Activated naive CD4-positive, alpha-beta T cell treated with anti-CD3 and anti-CD28 coated beads for 36 hours (primary cell): ENCODE measurements at regions not wholly inside any gene's neighbourhood (a gene's known extent, or its start where the extent isn't known, plus 50 kb on each side); places are given as distances from the start of the nearest gene placed in this dataset.

Experiments used
- CTCF ChIA-PET: fragments of 350-600 bp; sonication (Branson Sonifier 250); formaldehyde crosslinking; loops from one replicate; lab custom pipeline; 2021; ENCODE audit warnings: antibody characterized with exemption; lab: Charles Lee
- DNase-seq: peaks from one replicate; pipeline ENCODE4 v3.0.0-alpha.2; 2020
- H3K27ac Mint-ChIP-seq: one replicate; pipeline ENCODE4 v1.8.0; 2021; ENCODE audit warnings: mild to moderate bottlenecking, mixed read lengths
- H3K27me3 Mint-ChIP-seq: one replicate; pipeline ENCODE4 v1.8.0; 2021; ENCODE audit warnings: low read depth, mixed read lengths
- H3K36me3 Mint-ChIP-seq: one replicate; pipeline ENCODE4 v1.8.0; 2021; ENCODE audit warnings: low read depth, mixed read lengths
- H3K4me1 Mint-ChIP-seq: one replicate; pipeline ENCODE4 v1.8.0; 2021; ENCODE audit warnings: low read depth, mixed read lengths
- H3K4me3 Mint-ChIP-seq: one replicate; pipeline ENCODE4 v1.8.0; 2021; ENCODE audit warnings: mild to moderate bottlenecking, moderate library complexity, mixed read lengths
- H3K9me3 Mint-ChIP-seq: one replicate; pipeline ENCODE4 v1.8.0; 2021; ENCODE audit warnings: mixed read lengths
- intact Hi-C: fragments of 100-400 bp; cut with micrococcal nuclease; formaldehyde crosslinking; loops from one replicate; pipeline ENCODE4 v1.15.1; 2023

GRCh38 chr15:81948751-81949150 is 97.1 kb downstream of the MEX3B start:
- intact Hi-C loops, result no loop called here

GRCh38 chr15:81948222-81948621 is 97.6 kb downstream of the MEX3B start:
- Mint-ChIP-seq H3K27ac (no peak overlapping the region), H3K4me3 (no peak overlapping the region), H3K4me1 (no peaks in the 10 kb centered on the region), H3K27me3 (peaks cover 2% of the 10 kb centered on the region), H3K9me3 (no peaks in the 10 kb centered on the region), H3K36me3 (no peaks in the 10 kb centered on the region)
- CTCF ChIA-PET, result interaction anchor here (1.2 kb wide), 1 partner anchor 10 kb away, joined by 4 read pairs; no protein-coding TSS in a partner anchor
- DNase-seq, result no peak
- intact Hi-C loops, result no loop called here

More at GRCh38 chr15:81948751-81949150, 97.1 kb downstream of the MEX3B start:
- CTCF ChIA-PET, result interaction anchor here (1.2 kb wide), 1 partner anchor 10 kb away, joined by 4 read pairs; no protein-coding TSS in a partner anchor
- no peaks in the 10 kb centered on the region for H3K36me3 Mint-ChIP-seq
- DNase-seq, result peak; percentile 8
- no peaks in the 10 kb centered on the region for H3K9me3 Mint-ChIP-seq
- H3K4me3 Mint-ChIP-seq, result no peak overlapping the region
- H3K4me1 Mint-ChIP-seq, result no peaks in the 10 kb centered on the region
- peaks cover 2% of the 10 kb centered on the region for H3K27me3 Mint-ChIP-seq
- no peak overlapping the region for H3K27ac Mint-ChIP-seq

- H3K27me3 Mint-ChIP-seq, result peaks cover 2% of the 10 kb centered on the region
- CTCF ChIA-PET, result interaction anchor here (0.9 to 1.2 kb wide), 2 partner anchors 9 to 186 kb away, joined by 4 read pairs; no protein-coding TSS in a partner anchor
- no peaks in the 10 kb centered on the region for H3K9me3 Mint-ChIP-seq
- intact Hi-C loops, result no loop called here
- no peak for DNase-seq
- no peak overlapping the region for H3K4me3 Mint-ChIP-seq
- H3K27ac Mint-ChIP-seq, result no peak overlapping the region
- H3K36me3 Mint-ChIP-seq, result no peaks in the 10 kb centered on the region
- no peaks in the 10 kb centered on the region for H3K4me1 Mint-ChIP-seq
Measured at GRCh38 chr15:81947548-81947947, 98.3 kb downstream of the MEX3B start.

GRCh38 chr15:81945014-81945615 is 100.7 kb downstream of the MEX3B start:
- CTCF ChIA-PET, result no interaction called here
- intact Hi-C loops, result no loop called here

GRCh38 chr15:81942655-81943195 is 103.1 kb downstream of the MEX3B start:
- DNase-seq, result no peak
- Mint-ChIP-seq H3K4me1 (no peaks in the 10 kb centered on the region), H3K36me3 (no peaks in the 10 kb centered on the region), H3K27ac (no peak overlapping the region), H3K27me3 (no peaks in the 10 kb centered on the region), H3K4me3 (no peak overlapping the region), H3K9me3 (peaks cover 6% of the 10 kb centered on the region)
- CTCF ChIA-PET, result no interaction called here
- intact Hi-C loops, result no loop called here

More at GRCh38 chr15:81945014-81945615, 100.7 kb downstream of the MEX3B start:
- Mint-ChIP-seq H3K4me3 (no peak overlapping the region), H3K27me3 (no peaks in the 10 kb centered on the region), H3K27ac (no peak overlapping the region), H3K4me1 (no peaks in the 10 kb centered on the region), H3K9me3 (peaks cover 2% of the 10 kb centered on the region), H3K36me3 (no peaks in the 10 kb centered on the region)
- DNase-seq, result no peak

GRCh38 chr15:81942157-81942556 is 103.7 kb downstream of the MEX3B start:
- DNase-seq, result no peak
- intact Hi-C loops, result no loop called here
- no peak overlapping the region for H3K27ac Mint-ChIP-seq
- H3K27me3 Mint-ChIP-seq, result peaks cover 6% of the 10 kb centered on the region
- H3K9me3 Mint-ChIP-seq, result peaks cover 6% of the 10 kb centered on the region
- CTCF ChIA-PET, result no interaction called here
- H3K4me3 Mint-ChIP-seq, result no peak overlapping the region
- H3K36me3 Mint-ChIP-seq, result no peaks in the 10 kb centered on the region
- H3K4me1 Mint-ChIP-seq, result no peaks in the 10 kb centered on the region

- peaks cover 6% of the 10 kb centered on the region for H3K27me3 Mint-ChIP-seq
- intact Hi-C loops, result no loop called here
- peaks cover 6% of the 10 kb centered on the region for H3K9me3 Mint-ChIP-seq
- CTCF ChIA-PET, result interaction anchor here (1.4 to 3.1 kb wide), 2 partner anchors 420 to 531 kb away, joined by 4 to 10 read pairs; no protein-coding TSS in a partner anchor
- DNase-seq, result no peak
- H3K4me3 Mint-ChIP-seq, result no peak overlapping the region
- H3K4me1 Mint-ChIP-seq, result no peaks in the 10 kb centered on the region
- no peaks in the 10 kb centered on the region for H3K36me3 Mint-ChIP-seq
- H3K27ac Mint-ChIP-seq, result no peak overlapping the region
Measured at GRCh38 chr15:81941479-81941878, 104.3 kb downstream of the MEX3B start.

- CTCF ChIA-PET, result interaction anchor here (0.7 to 3.1 kb wide), 4 partner anchors 164 to 530 kb away, joined by 4 to 10 read pairs (median 4); no protein-coding TSS in a partner anchor
- intact Hi-C loops, result no loop called here
- peaks cover 6% of the 10 kb centered on the region for H3K9me3 Mint-ChIP-seq
- H3K4me1 Mint-ChIP-seq, result no peaks in the 10 kb centered on the region
- H3K4me3 Mint-ChIP-seq, result no peak overlapping the region
- DNase-seq, result no peak
- peaks cover 6% of the 10 kb centered on the region for H3K27me3 Mint-ChIP-seq
- H3K27ac Mint-ChIP-seq, result no peak overlapping the region
- H3K36me3 Mint-ChIP-seq, result no peaks in the 10 kb centered on the region
Measured at GRCh38 chr15:81940467-81941451, 105.1 kb downstream of the MEX3B start.

GRCh38 chr15:81939604-81940440 is 106.0 kb downstream of the MEX3B start:
- H3K36me3 Mint-ChIP-seq, result no peaks in the 10 kb centered on the region
- peaks cover 6% of the 10 kb centered on the region for H3K9me3 Mint-ChIP-seq
- H3K4me1 Mint-ChIP-seq, result no peaks in the 10 kb centered on the region
- peaks cover 6% of the 10 kb centered on the region for H3K27me3 Mint-ChIP-seq
- intact Hi-C loops, result loop anchor here (1.0 kb wide), 2 partner anchors 460 to 530 kb away; no protein-coding TSS in a partner anchor
- H3K27ac Mint-ChIP-seq, result no peak overlapping the region
- no peak overlapping the region for H3K4me3 Mint-ChIP-seq
- peak; percentile 48 for DNase-seq
- CTCF ChIA-PET, result interaction anchor here (1.6 to 3.1 kb wide), 2 partner anchors 458 to 529 kb away, joined by 5 to 10 read pairs; no protein-coding TSS in a partner anchor

GRCh38 chr15:81937189-81937588 is 108.6 kb downstream of the MEX3B start:
- intact Hi-C loops, result no loop called here
- no peak for DNase-seq
- Mint-ChIP-seq H3K4me3 (no peak overlapping the region), H3K27me3 (peaks cover 6% of the 10 kb centered on the region), H3K4me1 (no peaks in the 10 kb centered on the region), H3K36me3 (no peaks in the 10 kb centered on the region), H3K9me3 (peaks cover 6% of the 10 kb centered on the region), H3K27ac (no peak overlapping the region)
- CTCF ChIA-PET, result no interaction called here

GRCh38 chr15:81930582-81931369 is 115.0 kb downstream of the MEX3B start:
- H3K4me3 Mint-ChIP-seq, result no peak overlapping the region
- H3K4me1 Mint-ChIP-seq, result no peaks in the 10 kb centered on the region
- CTCF ChIA-PET, result no interaction called here
- peaks cover 3% of the 10 kb centered on the region for H3K27me3 Mint-ChIP-seq
- H3K36me3 Mint-ChIP-seq, result no peaks in the 10 kb centered on the region
- no peak overlapping the region for H3K27ac Mint-ChIP-seq
- DNase-seq, result no peak
- intact Hi-C loops, result no loop called here
- H3K9me3 Mint-ChIP-seq, result no peaks in the 10 kb centered on the region
